GM23338 (cell line): ENCODE measurements at regions not wholly inside any gene's neighbourhood (a gene's known extent, or its start where the extent isn't known, plus 50 kb on each side); places are given as distances from the start of the nearest gene placed in this dataset.

ENCODE experiments used
- ATAC-seq: fragments of 200-7000 bp; cut with Tn5 transposase; 3 replicates; pipeline ENCODE4 v1.9.1; 2020
- DNase-seq: peaks from one replicate; pipeline ENCODE4 v3.0.0-alpha.2; 2015; ENCODE audit warnings: low spot score
- H2AFZ ChIP-seq: fragments of 200-600 bp; sonication (generic); 2 replicates; pipeline ENCODE4 v1.8.0; 2016; ENCODE audit warnings: antibody characterized with exemption, mild to moderate bottlenecking, moderate library complexity
- H3F3A ChIP-seq: fragments of 200-600 bp; sonication (generic); replicated peaks from 2 replicates; pipeline ENCODE4 v1.8.0; 2017; ENCODE audit warnings: antibody characterized with exemption, mixed run types, low read depth
- H3K27ac ChIP-seq: fragments of 200-600 bp; sonication (generic); 2 replicates; pipeline ENCODE4 v1.6.1; 2016; ENCODE audit warnings: low read depth
- H3K27me3 ChIP-seq: fragments of 200-600 bp; sonication (generic); 2 replicates; pipeline ENCODE4 v1.8.0; 2016; ENCODE audit warnings: mild to moderate bottlenecking, mixed run types, moderate library complexity; ENCODE audit not compliant: insufficient read depth
- H3K36me3 ChIP-seq: fragments of 200-600 bp; sonication (generic); 2 replicates; pipeline ENCODE4 v1.8.0; 2016; ENCODE audit warnings: mild to moderate bottlenecking; ENCODE audit not compliant: insufficient read depth
- H3K4me1 ChIP-seq: fragments of 200-600 bp; sonication (generic); 2 replicates; pipeline ENCODE4 v1.8.0; 2016; ENCODE audit warnings: mild to moderate bottlenecking, moderate library complexity; ENCODE audit not compliant: insufficient read depth
- H3K4me2 ChIP-seq: fragments of 200-600 bp; sonication (generic); 2 replicates; pipeline ENCODE4 v1.7.1; 2017; ENCODE audit warnings: mixed run types
- H3K4me3 ChIP-seq: fragments of 200-600 bp; sonication (generic); 2 replicates; pipeline ENCODE4 v1.6.1; 2016; ENCODE audit warnings: mixed run types
- H3K79me2 ChIP-seq: fragments of 200-600 bp; sonication (generic); replicated peaks from 2 replicates; pipeline ENCODE4 v1.8.0; 2017; ENCODE audit warnings: mild to moderate bottlenecking; ENCODE audit not compliant: insufficient read depth
- H3K9me2 ChIP-seq: fragments of 200-600 bp; sonication (generic); 2 replicates; pipeline ENCODE4 v1.8.0; 2017; ENCODE audit not compliant: insufficient read depth
- H4K20me1 ChIP-seq: fragments of 200-600 bp; sonication (generic); replicated peaks from 2 replicates; pipeline ENCODE4 v1.8.0; 2017; ENCODE audit warnings: mild to moderate bottlenecking; ENCODE audit not compliant: insufficient read depth
- H3K27ac Mint-ChIP-seq: 2 replicates; pipeline ENCODE4 v1.8.0; 2020; ENCODE audit warnings: inconsistent platforms, mild to moderate bottlenecking, moderate library complexity, mixed read lengths
- H3K27me3 Mint-ChIP-seq: 3 replicates; pipeline ENCODE4 v1.8.0; 2022; ENCODE audit warnings: low read depth, mild to moderate bottlenecking, moderate library complexity, mixed read lengths, inconsistent platforms; ENCODE audit not compliant: insufficient read depth, poor library complexity
- H3K36me3 Mint-ChIP-seq: 3 replicates; pipeline ENCODE4 v1.8.0; 2021; ENCODE audit warnings: low read depth, mild to moderate bottlenecking, inconsistent platforms, moderate library complexity, mixed read lengths
- H3K4me1 Mint-ChIP-seq: 3 replicates; pipeline ENCODE4 v1.8.0; 2020; ENCODE audit warnings: mild to moderate bottlenecking, inconsistent platforms, mixed read lengths
- H3K4me3 Mint-ChIP-seq: 3 replicates; pipeline ENCODE4 v1.8.0; 2021; ENCODE audit warnings: moderate library complexity, mild to moderate bottlenecking, inconsistent platforms, mixed read lengths
- H3K9me3 Mint-ChIP-seq: 3 replicates; pipeline ENCODE4 v1.8.0; 2020; ENCODE audit warnings: moderate library complexity, mild to moderate bottlenecking, inconsistent platforms, mixed read lengths
- CREB1 ChIP-seq: fragments of 250-450 bp; sonication (Bioruptor Pico); IDR thresholded peaks from 2 replicates; pipeline ENCODE4 v1.5.0; 2020; ENCODE audit warnings: low read depth, mild to moderate bottlenecking, moderate library complexity
- CTCF ChIP-seq, 2 experiments: fragments of 200-600 bp in 1 of 2; sonication (generic) in 1 of 2; conservative IDR thresholded peaks; 2 replicates each; pipeline versions ENCODE4 v1.5.1 to v1.6.1; 2016 to 2017; ENCODE audit warnings: antibody characterized with exemption in 2 of 2, low read depth in 2 of 2, mild to moderate bottlenecking in 2 of 2, moderate library complexity in 1 of 2
- ETS1 ChIP-seq: IDR thresholded peaks from 2 replicates; pipeline ENCODE4 v1.6.1; 2016; ENCODE audit warnings: antibody characterized with exemption
- EZH2 ChIP-seq: fragments of 200-600 bp; sonication (generic); IDR thresholded peaks from one replicate; pipeline ENCODE4 v1.8.0; 2017; ENCODE audit warnings: antibody characterized with exemption, mild to moderate bottlenecking, low read depth; ENCODE audit not compliant: unreplicated experiment
- EZH2phosphoT487 ChIP-seq: fragments of 200-600 bp; sonication (generic); IDR thresholded peaks from one replicate; pipeline ENCODE4 v1.8.1; 2018; ENCODE audit warnings: antibody characterized with exemption; ENCODE audit not compliant: unreplicated experiment
- JUNB ChIP-seq: IDR thresholded peaks from one replicate; pipeline ENCODE4 v1.6.1; 2016; ENCODE audit warnings: antibody characterized with exemption; ENCODE audit not compliant: unreplicated experiment
- NANOG ChIP-seq: IDR thresholded peaks from 2 replicates; pipeline ENCODE4 v1.6.1; 2016; ENCODE audit warnings: antibody characterized with exemption, borderline replicate concordance
- POLR2AphosphoS5 ChIP-seq: IDR thresholded peaks from 2 replicates; pipeline ENCODE4 v1.6.1; 2016; ENCODE audit warnings: antibody characterized with exemption, low read depth
- STAT1 ChIP-seq: IDR thresholded peaks from one replicate; pipeline ENCODE4 v1.6.1; 2016; ENCODE audit warnings: antibody characterized with exemption; ENCODE audit not compliant: unreplicated experiment
- ZNF114 ChIP-seq: fragments of 250-450 bp; sonication (Bioruptor Pico); IDR thresholded peaks from 2 replicates; pipeline ENCODE4 v1.5.0; 2020; ENCODE audit warnings: mild to moderate bottlenecking, moderate library complexity
- ZNF462 ChIP-seq: fragments of 250-450 bp; sonication (Bioruptor Pico); IDR thresholded peaks from 2 replicates; pipeline ENCODE4 v1.5.0; 2020; ENCODE audit warnings: mild to moderate bottlenecking, moderate library complexity

GRCh38 chr9:10774051-10774450 lies 161.2 kb upstream of the PTPRD start (continued):
- no peak for TF ChIP-seq CTCF (conservative IDR thresholded peaks at IDR 0.05; ENCODE audit: low read depth in 2 of 2)
- TF ChIP-seq ETS1: no peak
- TF ChIP-seq JUNB: no peak
- TF ChIP-seq STAT1: no peak
- TF ChIP-seq ZNF114 (CRISPR knock-in tag): no peak

GRCh38 chr9:10785255-10785654 lies 172.5 kb upstream of the PTPRD start:
- Histone ChIP-seq H3K27me3 (no peaks in the 10 kb centered on the region), H3K4me1 (no peaks in the 10 kb centered on the region), H3K36me3 (no peaks in the 10 kb centered on the region), H3K79me2 (no peaks in the 10 kb centered on the region), H3K4me2 (no peak overlapping the region), H3K4me3 (no peak overlapping the region), H3K9me2 (no peaks in the 10 kb centered on the region), H3F3A (no peaks in the 10 kb centered on the region), H3K27ac (no peak overlapping the region), H2AFZ (no peak overlapping the region), H4K20me1 (no peaks in the 10 kb centered on the region)
- H3K27ac Mint-ChIP-seq: no peak overlapping the region
- no peak for DNase-seq
- H3K4me3 Mint-ChIP-seq: no peak overlapping the region
- H3K4me1 Mint-ChIP-seq: no peaks in the 10 kb centered on the region
- no peaks in the 10 kb centered on the region for H3K27me3 Mint-ChIP-seq
- peaks cover 14% of the 10 kb centered on the region; the same call in 2 of the 3 replicates for H3K9me3 Mint-ChIP-seq
- ATAC-seq: no peak
- peaks cover 4% of the 10 kb centered on the region; the same call in 1 of the 3 replicates for H3K36me3 Mint-ChIP-seq
- TF ChIP-seq EZH2: no peak
- TF ChIP-seq CTCF (conservative IDR thresholded peaks at IDR 0.05; ENCODE audit: low read depth in 2 of 2): no peak
- no peak for TF ChIP-seq CREB1 (CRISPR knock-in tag)
- TF ChIP-seq ETS1: no peak
- no peak for TF ChIP-seq EZH2phosphoT487
- TF ChIP-seq NANOG: no peak
- TF ChIP-seq POLR2AphosphoS5: no peak
- no peak for TF ChIP-seq ZNF462
